OCI-LY3 (cell line): ENCODE measurements at regions not wholly inside any gene's neighbourhood (a gene's known extent, or its start where the extent isn't known, plus 50 kb on each side); places are given as distances from the start of the nearest gene placed in this dataset.

Experiments used
- CTCF ChIP-seq: fragments of 200-600, 300-600 bp; sonication (generic); IDR thresholded peaks from 2 replicates; pipeline ENCODE4 v1.5.1; 2014; ENCODE audit warnings: antibody characterized with exemption, low read length, low read depth
- EZH2phosphoT487 ChIP-seq: fragments of 200-600 bp; shearing (Covaris generic); IDR thresholded peaks from 2 replicates; pipeline ENCODE4 v1.6.1; 2018; ENCODE audit warnings: antibody characterized with exemption, mixed run types, low read depth

GRCh38 chr5:99029172-99029571, 100.4 kb upstream of the CHD1 start:
- no peak for TF ChIP-seq CTCF
- TF ChIP-seq EZH2phosphoT487 = no peak
